ENCODE measurements at regions not wholly inside any gene's neighbourhood (a gene's known extent, or its start where the extent isn't known, plus 50 kb on each side); places are given as distances from the start of the nearest gene placed in this dataset.

DNA sequence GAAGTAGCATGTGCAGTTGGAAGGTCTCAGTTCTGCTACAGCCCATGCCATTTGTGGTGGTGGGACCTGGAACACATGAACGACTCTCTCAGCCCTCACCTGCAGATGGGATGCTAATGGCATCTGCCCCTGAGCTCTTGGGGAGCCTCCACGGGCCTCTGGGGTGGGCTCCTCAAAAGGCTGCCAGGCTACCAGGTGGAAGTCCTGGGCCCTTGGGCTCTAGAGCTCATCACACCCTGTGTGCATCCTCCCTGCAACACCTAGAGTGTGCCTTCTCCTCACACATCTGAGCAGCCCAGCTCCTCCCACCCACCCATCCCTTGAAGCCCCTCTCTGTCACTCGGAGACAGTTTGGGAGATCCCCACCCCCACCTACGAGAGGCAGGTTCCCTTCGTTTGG lies 231.8 kb upstream of the MYT1L start:
- TF ChIP-seq, protein P1, sequence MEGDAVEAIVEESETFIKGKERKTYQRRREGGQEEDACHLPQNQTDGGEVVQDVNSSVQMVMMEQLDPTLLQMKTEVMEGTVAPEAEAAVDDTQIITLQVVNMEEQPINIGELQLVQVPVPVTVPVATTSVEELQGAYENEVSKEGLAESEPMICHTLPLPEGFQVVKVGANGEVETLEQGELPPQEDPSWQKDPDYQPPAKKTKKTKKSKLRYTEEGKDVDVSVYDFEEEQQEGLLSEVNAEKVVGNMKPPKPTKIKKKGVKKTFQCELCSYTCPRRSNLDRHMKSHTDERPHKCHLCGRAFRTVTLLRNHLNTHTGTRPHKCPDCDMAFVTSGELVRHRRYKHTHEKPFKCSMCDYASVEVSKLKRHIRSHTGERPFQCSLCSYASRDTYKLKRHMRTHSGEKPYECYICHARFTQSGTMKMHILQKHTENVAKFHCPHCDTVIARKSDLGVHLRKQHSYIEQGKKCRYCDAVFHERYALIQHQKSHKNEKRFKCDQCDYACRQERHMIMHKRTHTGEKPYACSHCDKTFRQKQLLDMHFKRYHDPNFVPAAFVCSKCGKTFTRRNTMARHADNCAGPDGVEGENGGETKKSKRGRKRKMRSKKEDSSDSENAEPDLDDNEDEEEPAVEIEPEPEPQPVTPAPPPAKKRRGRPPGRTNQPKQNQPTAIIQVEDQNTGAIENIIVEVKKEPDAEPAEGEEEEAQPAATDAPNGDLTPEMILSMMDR (IDR thresholded peaks at IDR 0.05; ENCODE audit: insufficient read depth, low read length, poor library complexity, severe bottlenecking): no peak
- Histone ChIP-seq H3K4me3 (ENCODE audit: low read depth, low read length) (no peak overlapping the region), H3K27me3 (ENCODE audit: control insufficient read depth, insufficient read depth, low read length) (peaks cover 2% of the 10 kb centered on the region), H3K36me3 (ENCODE audit: control insufficient read depth, insufficient read depth, low read length) (no peaks in the 10 kb centered on the region)
- DNase-seq (ENCODE audit: low read depth): no peak

DNA sequence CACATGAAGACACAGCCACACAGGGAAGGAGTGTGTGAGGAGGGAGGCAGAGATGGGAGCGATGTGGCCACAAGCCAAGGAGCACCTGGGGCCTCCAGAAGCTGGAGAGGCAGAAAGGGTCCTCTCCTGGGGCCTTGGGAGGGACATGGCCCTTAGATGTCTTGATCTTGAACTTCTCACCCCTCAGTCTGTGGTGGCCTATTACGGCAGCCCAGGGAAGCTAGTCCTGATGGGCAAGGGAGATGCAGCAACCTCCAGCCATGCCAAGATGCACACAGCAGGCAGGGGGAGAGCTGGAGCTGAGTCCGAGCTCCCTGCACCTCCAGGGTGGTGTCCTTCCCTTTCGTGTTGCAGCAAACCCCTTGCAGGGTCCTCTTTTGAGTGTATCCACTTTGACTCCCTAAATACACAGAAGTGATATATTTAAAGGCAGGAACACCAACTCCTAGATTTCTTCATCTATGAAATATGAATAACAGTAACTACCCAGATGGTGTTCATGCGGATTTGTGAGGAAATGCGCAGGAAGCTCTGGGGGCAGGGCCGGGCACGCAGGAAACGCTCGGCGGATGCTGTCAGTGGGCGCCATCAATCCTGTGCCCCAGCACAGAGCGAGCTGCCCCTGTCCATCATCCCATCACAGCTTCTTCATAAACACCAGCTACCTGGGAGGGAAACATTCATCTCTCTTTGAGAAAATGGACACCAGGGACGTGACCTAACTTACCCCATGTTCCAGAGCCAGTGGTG lies 230.4 kb upstream of the MYT1L start:
- DNase-seq (ENCODE audit: low read depth): no peak
- TF ChIP-seq, protein P1 (IDR thresholded peaks at IDR 0.05; ENCODE audit: insufficient read depth, low read length, poor library complexity, severe bottlenecking): no peak
- Histone ChIP-seq H3K4me3 (ENCODE audit: low read depth, low read length) (no peak overlapping the region), H3K27me3 (ENCODE audit: control insufficient read depth, insufficient read depth, low read length) (peaks cover 2% of the 10 kb centered on the region), H3K36me3 (ENCODE audit: control insufficient read depth, insufficient read depth, low read length) (no peaks in the 10 kb centered on the region)

DNA sequence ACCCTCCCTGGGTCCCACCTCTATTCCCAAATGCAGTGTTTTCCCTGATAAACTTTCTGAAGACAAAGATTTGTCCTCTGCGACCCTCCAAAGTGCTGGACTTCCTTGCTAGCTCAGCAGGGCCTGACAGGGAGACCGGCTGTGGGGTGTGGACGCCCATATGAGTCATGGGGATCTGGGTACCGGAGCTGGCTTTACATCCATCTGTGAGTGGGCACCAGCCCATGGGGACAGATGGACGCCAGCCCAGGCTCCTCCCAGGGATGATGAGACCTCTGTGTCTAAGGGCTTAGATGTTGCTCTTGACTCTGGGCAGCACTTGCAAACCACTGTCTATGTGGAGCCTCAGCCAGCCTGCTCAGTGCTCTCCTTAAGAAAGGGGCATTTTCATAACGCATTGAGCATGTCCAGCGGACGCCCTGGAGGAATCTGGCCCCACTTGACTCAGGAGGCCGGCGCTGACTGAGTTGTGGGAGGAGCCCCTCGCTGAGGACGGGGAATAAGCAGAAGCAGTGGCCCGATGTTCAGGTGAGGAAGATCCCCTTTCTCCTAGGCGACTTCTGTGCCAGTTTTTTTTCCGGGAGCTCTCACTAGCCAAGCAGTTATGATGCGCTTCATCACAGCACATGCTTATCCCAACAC lies 229.4 kb upstream of the MYT1L start:
- H3K4me3 ChIP-seq (ENCODE audit: low read depth, low read length): no peak overlapping the region

DNA sequence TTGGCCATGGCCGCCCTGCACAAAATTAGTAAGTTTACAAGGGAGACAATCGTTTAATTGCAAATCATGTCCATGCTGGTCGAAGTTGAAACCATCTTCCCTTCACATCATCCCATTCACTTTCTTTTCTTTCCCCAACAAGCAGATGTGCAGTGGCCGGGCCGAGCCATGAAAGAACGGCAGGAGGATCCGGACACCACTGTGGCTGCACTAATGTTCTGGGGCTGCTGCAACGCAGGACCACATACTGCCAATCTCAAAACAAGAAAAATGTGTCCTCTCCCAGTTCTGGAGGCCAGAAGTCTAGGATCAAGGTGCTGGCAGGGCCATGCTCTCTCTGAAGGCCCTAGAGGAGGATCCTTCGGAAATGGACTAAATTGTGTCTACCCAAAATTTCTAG lies 227.4 kb upstream of the MYT1L start:
- Histone ChIP-seq H3K36me3 (ENCODE audit: control insufficient read depth, insufficient read depth, low read length) (no peaks in the 10 kb centered on the region), H3K27me3 (ENCODE audit: control insufficient read depth, insufficient read depth, low read length) (no peaks in the 10 kb centered on the region), H3K4me3 (ENCODE audit: low read depth, low read length) (no peak overlapping the region)
- DNase-seq (ENCODE audit: low read depth): no peak
- TF ChIP-seq, protein P1 (IDR thresholded peaks at IDR 0.05; ENCODE audit: insufficient read depth, low read length, poor library complexity, severe bottlenecking): no peak

More for the DNA sequence above, 229.4 kb upstream of the MYT1L start:
- TF ChIP-seq, protein P1 (IDR thresholded peaks at IDR 0.05; ENCODE audit: insufficient read depth, low read length, poor library complexity, severe bottlenecking): no peak
- no peaks in the 10 kb centered on the region for H3K36me3 ChIP-seq (ENCODE audit: control insufficient read depth, insufficient read depth, low read length)
- no peak for DNase-seq (ENCODE audit: low read depth)
- H3K27me3 ChIP-seq (ENCODE audit: control insufficient read depth, insufficient read depth, low read length): peaks cover 2% of the 10 kb centered on the region

DNA sequence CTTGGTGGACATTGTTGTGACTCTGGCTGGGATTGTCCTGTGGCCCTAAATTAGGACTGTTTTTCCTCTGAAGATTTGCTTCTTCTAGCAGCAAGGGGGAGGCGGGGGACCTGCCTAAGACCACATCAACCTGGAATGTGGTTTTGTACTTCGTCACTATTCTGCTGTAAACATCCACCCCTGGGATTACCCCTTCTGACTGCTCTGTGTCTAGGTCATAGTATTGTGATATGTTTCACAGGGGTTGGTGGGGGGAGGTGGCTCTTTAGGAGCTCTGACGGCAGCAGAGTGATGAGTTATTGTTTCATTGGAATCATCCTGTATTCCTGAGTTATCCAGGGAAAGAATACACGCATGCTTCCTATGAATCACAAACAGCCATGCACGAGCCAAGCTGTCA lies 226.4 kb upstream of the MYT1L start:
- Histone ChIP-seq H3K4me3 (ENCODE audit: low read depth, low read length) (no peak overlapping the region), H3K27me3 (ENCODE audit: control insufficient read depth, insufficient read depth, low read length) (no peaks in the 10 kb centered on the region), H3K36me3 (ENCODE audit: control insufficient read depth, insufficient read depth, low read length) (no peaks in the 10 kb centered on the region)
- DNase-seq (ENCODE audit: low read depth): no peak
- TF ChIP-seq, protein P1 (IDR thresholded peaks at IDR 0.05; ENCODE audit: insufficient read depth, low read length, poor library complexity, severe bottlenecking): no peak

Data from kidney epithelial cell (primary cell).